ENCODE measurements at regions not wholly inside any gene's neighbourhood (a gene's known extent, or its start where the extent isn't known, plus 50 kb on each side); places are given as distances from the start of the nearest gene placed in this dataset.

GRCh38 chr2:67684991-67685390 is 287.9 kb downstream of the ETAA1 start:
- DNase-seq (ENCODE audit: extremely low read depth, low read depth), result no peak
- TF ChIP-seq CTCF (IDR thresholded peaks at IDR 0.05; ENCODE audit: low read depth, low read length, missing control alignments), result no peak
- no peak overlapping the region for H3K4me3 ChIP-seq (replicated peaks; ENCODE audit: low read depth, low read length)

GRCh38 chr2:67686254-67686653 is 289.1 kb downstream of the ETAA1 start:
- no peak overlapping the region for H3K4me3 ChIP-seq (replicated peaks; ENCODE audit: low read depth, low read length)
- no peak for DNase-seq (ENCODE audit: extremely low read depth, low read depth)
- TF ChIP-seq CTCF (IDR thresholded peaks at IDR 0.05; ENCODE audit: low read depth, low read length, missing control alignments), result no peak

- DNase-seq (ENCODE audit: extremely low read depth, low read depth), result no peak
- H3K4me3 ChIP-seq (replicated peaks; ENCODE audit: low read depth, low read length), result no peak overlapping the region
- no peak for TF ChIP-seq CTCF (IDR thresholded peaks at IDR 0.05; ENCODE audit: low read depth, low read length, missing control alignments)
Measured at GRCh38 chr2:67689186-67689585, 292.1 kb downstream of the ETAA1 start.

- no peak for DNase-seq (ENCODE audit: extremely low read depth, low read depth)
- no peak overlapping the region for H3K4me3 ChIP-seq (replicated peaks; ENCODE audit: low read depth, low read length)
- TF ChIP-seq CTCF (IDR thresholded peaks at IDR 0.05; ENCODE audit: low read depth, low read length, missing control alignments), result no peak
Measured at GRCh38 chr2:67689651-67690050, 292.5 kb downstream of the ETAA1 start.

- no peak for DNase-seq (ENCODE audit: extremely low read depth, low read depth)
- no peak for TF ChIP-seq CTCF (IDR thresholded peaks at IDR 0.05; ENCODE audit: low read depth, low read length, missing control alignments)
- no peak overlapping the region for H3K4me3 ChIP-seq (replicated peaks; ENCODE audit: low read depth, low read length)
Measured at GRCh38 chr2:67694445-67694844, 297.3 kb downstream of the ETAA1 start.

- no peak for TF ChIP-seq CTCF (IDR thresholded peaks at IDR 0.05; ENCODE audit: low read depth, low read length, missing control alignments)
Measured at GRCh38 chr2:67701011-67701410, 303.9 kb downstream of the ETAA1 start.

GRCh38 chr2:67702284-67702683 is 305.2 kb downstream of the ETAA1 start:
- DNase-seq (ENCODE audit: extremely low read depth, low read depth), result no peak
- TF ChIP-seq CTCF (IDR thresholded peaks at IDR 0.05; ENCODE audit: low read depth, low read length, missing control alignments), result no peak

More at GRCh38 chr2:67701011-67701410, 303.9 kb downstream of the ETAA1 start:
- DNase-seq (ENCODE audit: extremely low read depth, low read depth), result no peak
- H3K4me3 ChIP-seq (replicated peaks; ENCODE audit: low read depth, low read length), result no peak overlapping the region

More at GRCh38 chr2:67702284-67702683, 305.2 kb downstream of the ETAA1 start:
- H3K4me3 ChIP-seq (replicated peaks; ENCODE audit: low read depth, low read length), result no peak overlapping the region

All from HFF-Myc (cell line).